ENCODE measurements at regions not wholly inside any gene's neighbourhood (a gene's known extent, or its start where the extent isn't known, plus 50 kb on each side); places are given as distances from the start of the nearest gene placed in this dataset.

- TF ChIP-seq CTCF (IDR thresholded peaks at IDR 0.05): no peak
- H3K4me1 ChIP-seq: no peaks in the 10 kb centered on the region
- intact Hi-C loops (cut with DNase I): no loop called here
- DNase-seq (no peak), ATAC-seq (no peak)
- H3K27ac ChIP-seq: no peak overlapping the region
- H3K4me3 ChIP-seq: no peak overlapping the region
- H3K36me3 ChIP-seq: no peaks in the 10 kb centered on the region
- no peaks in the 10 kb centered on the region for H3K27me3 ChIP-seq (ENCODE audit: low read depth)
- no peaks in the 10 kb centered on the region for H3K9me3 ChIP-seq
Observed at GRCh38 chr1:63157085-63157484, 165.3 kb upstream of the FOXD3 start.

GRCh38 chr1:63169057-63169456, 153.3 kb upstream of the FOXD3 start:
- no peak for TF ChIP-seq CTCF (IDR thresholded peaks at IDR 0.05)
- H3K4me3 ChIP-seq: no peak overlapping the region
- H3K27me3 ChIP-seq (ENCODE audit: low read depth): no peaks in the 10 kb centered on the region
- no peak overlapping the region for H3K27ac ChIP-seq
- DNase-seq (no peak), ATAC-seq (no peak)
- H3K9me3 ChIP-seq: no peaks in the 10 kb centered on the region
- no peaks in the 10 kb centered on the region for H3K4me1 ChIP-seq
- intact Hi-C loops (cut with DNase I): no loop called here
- H3K36me3 ChIP-seq: no peaks in the 10 kb centered on the region

- Histone ChIP-seq H3K4me3 (no peak overlapping the region), H3K27me3 (ENCODE audit: low read depth) (no peaks in the 10 kb centered on the region), H3K4me1 (no peaks in the 10 kb centered on the region), H3K36me3 (no peaks in the 10 kb centered on the region), H3K27ac (no peak overlapping the region), H3K9me3 (no peaks in the 10 kb centered on the region)
- DNase-seq (no peak), ATAC-seq (no peak)
- intact Hi-C loops (cut with DNase I): no loop called here
- TF ChIP-seq CTCF (IDR thresholded peaks at IDR 0.05): no peak
Observed at GRCh38 chr1:63173161-63173560, 149.2 kb upstream of the FOXD3 start.

GRCh38 chr1:63189677-63190076, 132.7 kb upstream of the FOXD3 start:
- H3K9me3 ChIP-seq: no peaks in the 10 kb centered on the region
- H3K27ac ChIP-seq: no peak overlapping the region
- no peak overlapping the region for H3K4me3 ChIP-seq
- no peaks in the 10 kb centered on the region for H3K36me3 ChIP-seq
- no peak for TF ChIP-seq CTCF (IDR thresholded peaks at IDR 0.05)
- no peaks in the 10 kb centered on the region for H3K4me1 ChIP-seq
- intact Hi-C loops (cut with DNase I): no loop called here
- no peaks in the 10 kb centered on the region for H3K27me3 ChIP-seq (ENCODE audit: low read depth)
- DNase-seq (no peak), ATAC-seq (no peak)

- Histone ChIP-seq H3K36me3 (no peaks in the 10 kb centered on the region), H3K9me3 (no peaks in the 10 kb centered on the region), H3K27ac (no peak overlapping the region), H3K4me3 (no peak overlapping the region), H3K4me1 (no peaks in the 10 kb centered on the region), H3K27me3 (ENCODE audit: low read depth) (no peaks in the 10 kb centered on the region)
- intact Hi-C loops (cut with DNase I): no loop called here
- TF ChIP-seq CTCF (IDR thresholded peaks at IDR 0.05): no peak
- no peak for ATAC-seq
- no peak for DNase-seq
Observed at GRCh38 chr1:63190171-63190570, 132.2 kb upstream of the FOXD3 start.

- no peaks in the 10 kb centered on the region for H3K36me3 ChIP-seq
- H3K27ac ChIP-seq: no peak overlapping the region
- no peaks in the 10 kb centered on the region for H3K9me3 ChIP-seq
- H3K4me3 ChIP-seq: no peak overlapping the region
- no peaks in the 10 kb centered on the region for H3K27me3 ChIP-seq (ENCODE audit: low read depth)
- DNase-seq (no peak), ATAC-seq (no peak)
- intact Hi-C loops (cut with DNase I): no loop called here
- no peak for TF ChIP-seq CTCF (IDR thresholded peaks at IDR 0.05)
- H3K4me1 ChIP-seq: no peaks in the 10 kb centered on the region
Observed at GRCh38 chr1:63198871-63199394, 123.4 kb upstream of the FOXD3 start.

Data from lower lobe of right lung (tissue), 2 donors.